IPS DF 4.7 (cell line): ENCODE measurements at regions not wholly inside any gene's neighbourhood (a gene's known extent, or its start where the extent isn't known, plus 50 kb on each side); places are given as distances from the start of the nearest gene placed in this dataset.
A peak's percentile ranks its signal among the peaks of the same experiment; 100 is the strongest.
"Not testable (repeated sequence)": the region's sequence is repeated elsewhere in the genome, so short reads cannot be mapped to it uniquely, and the experiment has no call there.

ENCODE experiments used
- DNase-seq: peaks from one replicate; pipeline ENCODE4 v3.0.0-alpha.2; 2013; ENCODE audit warnings: low spot score; ENCODE audit errors: extremely low read depth

GRCh38 chr9:82438581-82438980 lies 450.0 kb downstream of the SPATA31D1 start:
- no peak for DNase-seq

- DNase-seq: no peak
Measured at GRCh38 chr9:82443312-82443711, 454.7 kb downstream of the SPATA31D1 start.

- no peak for DNase-seq
Measured at GRCh38 chr9:82445556-82445955, 457.0 kb downstream of the SPATA31D1 start.

- no peak for DNase-seq
Measured at GRCh38 chr9:82447343-82447742, 458.8 kb downstream of the SPATA31D1 start.

GRCh38 chr9:82449986-82450385 lies 461.4 kb downstream of the SPATA31D1 start:
- no peak for DNase-seq

- DNase-seq: no peak
Measured at GRCh38 chr9:82454509-82455190, 466.1 kb downstream of the SPATA31D1 start.

- DNase-seq: no peak
Measured at GRCh38 chr9:82456642-82457041, 468.1 kb downstream of the SPATA31D1 start.

- no peak for DNase-seq
Measured at GRCh38 chr9:82457298-82457697, 468.7 kb downstream of the SPATA31D1 start.

GRCh38 chr9:82457891-82458290 lies 469.3 kb downstream of the SPATA31D1 start:
- DNase-seq: no peak

GRCh38 chr9:82458296-82458695 lies 469.7 kb downstream of the SPATA31D1 start:
- DNase-seq: no peak

- DNase-seq: peak; percentile 56
Measured at GRCh38 chr9:82466616-82467260, 478.2 kb downstream of the SPATA31D1 start.

- DNase-seq: no peak
Measured at GRCh38 chr9:82467436-82467835, 478.9 kb downstream of the SPATA31D1 start.

- DNase-seq: no peak
Measured at GRCh38 chr9:82474235-82474634, 485.7 kb downstream of the SPATA31D1 start.

- no peak for DNase-seq
Measured at GRCh38 chr9:82475584-82476301, 487.2 kb downstream of the SPATA31D1 start.

- DNase-seq: no peak
Measured at GRCh38 chr9:82480921-82481320, 492.3 kb downstream of the SPATA31D1 start.

GRCh38 chr9:82487935-82488312 lies 499.4 kb downstream of the SPATA31D1 start:
- DNase-seq: no peak

- DNase-seq: no peak
Measured at GRCh38 chr9:82488313-82489200, 500.0 kb downstream of the SPATA31D1 start.

GRCh38 chr9:82489201-82489821 lies 500.7 kb downstream of the SPATA31D1 start:
- DNase-seq: no peak

- DNase-seq: no peak
Measured at GRCh38 chr9:82490019-82490499, 501.5 kb downstream of the SPATA31D1 start.

GRCh38 chr9:82490821-82491220 lies 502.2 kb downstream of the SPATA31D1 start:
- not testable (repeated sequence) for DNase-seq

- no peak for DNase-seq
Measured at GRCh38 chr9:82491604-82492003, 503.0 kb downstream of the SPATA31D1 start.
